CD4-positive, alpha-beta T cell treated with Interleukin-10 for 1 hour (primary cell): ENCODE measurements at regions not wholly inside any gene's neighbourhood (a gene's known extent, or its start where the extent isn't known, plus 50 kb on each side); places are given as distances from the start of the nearest gene placed in this dataset.

ENCODE experiments used
- DNase-seq: peaks from one replicate; pipeline ENCODE4 v3.0.0-alpha.2; 2020

GRCh38 chr3:17979911-17980310 is 237.5 kb upstream of the TBC1D5 start:
- no peak for DNase-seq

- no peak for DNase-seq
Measured at GRCh38 chr3:17979252-17979651, 236.8 kb upstream of the TBC1D5 start.

GRCh38 chr3:17974206-17974841 is 231.9 kb upstream of the TBC1D5 start:
- no peak for DNase-seq

- DNase-seq, result no peak
Measured at GRCh38 chr3:17972959-17973906, 230.8 kb upstream of the TBC1D5 start.

- no peak for DNase-seq
Measured at GRCh38 chr3:17972476-17972875, 230.0 kb upstream of the TBC1D5 start.

- no peak for DNase-seq
Measured at GRCh38 chr3:17972030-17972429, 229.6 kb upstream of the TBC1D5 start.

- no peak for DNase-seq
Measured at GRCh38 chr3:17969985-17970568, 227.6 kb upstream of the TBC1D5 start.

GRCh38 chr3:17969244-17969643 is 226.8 kb upstream of the TBC1D5 start:
- no peak for DNase-seq

GRCh38 chr3:17967953-17968607 is 225.6 kb upstream of the TBC1D5 start:
- DNase-seq, result no peak

- DNase-seq, result no peak
Measured at GRCh38 chr3:17967111-17967510, 224.7 kb upstream of the TBC1D5 start.

GRCh38 chr3:17965331-17965730 is 222.9 kb upstream of the TBC1D5 start:
- no peak for DNase-seq

- DNase-seq, result no peak
Measured at GRCh38 chr3:17964108-17964507, 221.7 kb upstream of the TBC1D5 start.

GRCh38 chr3:17955411-17955810 is 213.0 kb upstream of the TBC1D5 start:
- no peak for DNase-seq

GRCh38 chr3:17954801-17955200 is 212.4 kb upstream of the TBC1D5 start:
- no peak for DNase-seq

GRCh38 chr3:17951241-17951640 is 208.8 kb upstream of the TBC1D5 start:
- DNase-seq, result no peak

- no peak for DNase-seq
Measured at GRCh38 chr3:17949101-17949500, 206.7 kb upstream of the TBC1D5 start.

- DNase-seq, result no peak
Measured at GRCh38 chr3:17947833-17948232, 205.4 kb upstream of the TBC1D5 start.

- no peak for DNase-seq
Measured at GRCh38 chr3:17946619-17947018, 204.2 kb upstream of the TBC1D5 start.

GRCh38 chr3:17945799-17946399 is 203.5 kb upstream of the TBC1D5 start:
- no peak for DNase-seq

GRCh38 chr3:17945018-17945798 is 202.8 kb upstream of the TBC1D5 start:
- no peak for DNase-seq

GRCh38 chr3:17942856-17943255 is 200.4 kb upstream of the TBC1D5 start:
- DNase-seq, result no peak

- DNase-seq, result no peak
Measured at GRCh38 chr3:17941766-17942165, 199.3 kb upstream of the TBC1D5 start.
